Activated T-helper 1 cell treated with anti-CD3 and anti-CD28 coated beads, Interleukin-12 subunit alpha, Interleukin-12 subunit beta, Interleukin-2, Interleukin-4 antibody, amounts not matched to agents 30 ng/mL and 10 ng/mL and 1 ng/mL, durations not matched to agents 14 hours and 24 hours and 36 hours (primary cell): ENCODE measurements at regions not wholly inside any gene's neighbourhood (a gene's known extent, or its start where the extent isn't known, plus 50 kb on each side); places are given as distances from the start of the nearest gene placed in this dataset.

ENCODE experiments used
- DNase-seq: peaks from one replicate; pipeline ENCODE4 v3.0.0; 2021; ENCODE audit warnings: low spot score
- H3K27ac Mint-ChIP-seq: one replicate; pipeline ENCODE4 v1.8.0; 2021; ENCODE audit warnings: mild to moderate bottlenecking, mixed read lengths
- H3K27me3 Mint-ChIP-seq: one replicate; pipeline ENCODE4 v1.8.0; 2022; ENCODE audit warnings: mild to moderate bottlenecking, moderate library complexity, mixed read lengths; ENCODE audit not compliant: insufficient read depth
- H3K36me3 Mint-ChIP-seq: one replicate; pipeline ENCODE4 v1.8.0; 2021; ENCODE audit warnings: low read depth, mixed read lengths
- H3K4me1 Mint-ChIP-seq: one replicate; pipeline ENCODE4 v1.8.0; 2021; ENCODE audit warnings: low read depth, mixed read lengths
- H3K4me3 Mint-ChIP-seq: one replicate; pipeline ENCODE4 v1.8.0; 2021; ENCODE audit warnings: mild to moderate bottlenecking, moderate library complexity, mixed read lengths
- H3K9me3 Mint-ChIP-seq: one replicate; pipeline ENCODE4 v1.8.0; 2021; ENCODE audit warnings: mixed read lengths
- intact Hi-C: fragments of 100-400 bp; cut with micrococcal nuclease; formaldehyde crosslinking; loops from one replicate; pipeline ENCODE4 v1.15.1; 2024

GRCh38 chr2:5369510-5369909 lies 322.7 kb upstream of the SOX11 start:
- H3K36me3 Mint-ChIP-seq = no peaks in the 10 kb centered on the region

GRCh38 chr2:5370158-5370557 lies 322.0 kb upstream of the SOX11 start:
- H3K27ac Mint-ChIP-seq = no peak overlapping the region
- H3K4me1 Mint-ChIP-seq = no peaks in the 10 kb centered on the region
- H3K27me3 Mint-ChIP-seq = no peaks in the 10 kb centered on the region
- intact Hi-C loops = no loop called here
- no peak for DNase-seq
- no peaks in the 10 kb centered on the region for H3K9me3 Mint-ChIP-seq
- H3K36me3 Mint-ChIP-seq = no peaks in the 10 kb centered on the region
- no peak overlapping the region for H3K4me3 Mint-ChIP-seq

More at GRCh38 chr2:5369510-5369909, 322.7 kb upstream of the SOX11 start:
- Mint-ChIP-seq H3K27me3 (no peaks in the 10 kb centered on the region), H3K27ac (no peak overlapping the region), H3K9me3 (no peaks in the 10 kb centered on the region), H3K4me1 (no peaks in the 10 kb centered on the region), H3K4me3 (no peak overlapping the region)
- intact Hi-C loops = no loop called here
- no peak for DNase-seq

DNA sequence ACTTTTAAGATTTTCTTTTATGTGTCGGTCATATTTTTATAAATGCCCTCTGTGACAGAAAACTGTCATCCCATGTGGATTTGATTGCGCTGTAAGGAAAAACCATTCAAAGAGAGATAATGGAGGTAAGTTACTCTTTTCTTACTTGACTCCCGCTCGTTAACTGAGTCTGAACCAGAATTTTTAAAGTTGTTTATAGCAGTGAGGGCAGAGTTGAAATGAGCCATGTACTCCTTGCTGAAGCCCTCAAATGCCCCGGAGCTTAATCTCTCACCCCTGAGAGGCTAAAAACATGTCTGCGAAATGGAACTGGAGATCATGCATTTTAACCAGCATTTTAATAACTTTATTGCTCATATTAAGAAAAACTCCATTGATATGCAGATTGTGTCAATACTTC lies 320.0 kb upstream of the SOX11 start:
- intact Hi-C loops = no loop called here
- DNase-seq = no peak
- Mint-ChIP-seq H3K4me1 (no peaks in the 10 kb centered on the region), H3K27ac (no peak overlapping the region), H3K4me3 (no peak overlapping the region), H3K36me3 (no peaks in the 10 kb centered on the region), H3K27me3 (no peaks in the 10 kb centered on the region), H3K9me3 (no peaks in the 10 kb centered on the region)

DNA sequence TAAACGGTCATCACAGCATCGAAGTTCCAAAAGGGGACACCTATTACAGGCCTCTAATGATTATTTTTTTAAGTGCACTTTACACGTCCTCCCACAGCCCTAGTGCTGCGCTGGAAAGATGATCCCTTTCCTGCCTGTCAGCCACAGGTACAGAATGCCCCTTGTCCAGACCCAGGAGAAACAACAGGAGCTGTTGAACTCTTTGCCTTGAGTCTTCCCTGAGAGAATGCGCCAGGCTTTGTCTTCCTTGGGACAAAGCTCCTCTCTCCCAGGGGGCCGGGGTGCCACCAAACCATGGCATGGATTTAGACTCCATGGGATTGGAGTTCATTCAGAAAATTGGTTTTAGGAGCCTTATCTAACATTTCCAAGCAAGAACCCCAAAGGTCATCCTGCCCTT lies 319.0 kb upstream of the SOX11 start:
- Mint-ChIP-seq H3K27ac (no peak overlapping the region), H3K9me3 (no peaks in the 10 kb centered on the region), H3K4me3 (no peak overlapping the region), H3K27me3 (no peaks in the 10 kb centered on the region), H3K4me1 (no peaks in the 10 kb centered on the region), H3K36me3 (no peaks in the 10 kb centered on the region)
- no peak for DNase-seq
- intact Hi-C loops = no loop called here

DNA sequence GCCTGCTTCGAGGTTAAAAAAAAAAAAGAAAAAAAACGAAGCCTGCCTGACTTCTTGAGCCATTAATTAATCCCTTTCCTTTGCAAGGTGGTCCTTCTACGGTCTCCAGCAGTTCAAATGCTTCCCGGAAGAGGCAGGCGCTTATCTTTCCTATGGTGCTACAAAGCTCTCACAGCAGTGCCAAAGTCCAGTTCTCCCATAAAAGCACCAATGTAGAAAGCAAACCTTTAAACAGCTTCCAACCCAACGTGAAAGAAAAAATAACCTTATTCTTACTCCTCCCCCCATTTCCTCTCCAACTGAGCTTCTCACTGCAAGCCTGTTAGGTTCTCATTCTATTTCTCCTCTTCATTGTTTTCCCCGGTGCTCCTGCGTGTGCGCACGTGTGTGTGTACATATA lies 317.4 kb upstream of the SOX11 start:
- Mint-ChIP-seq H3K4me1 (no peaks in the 10 kb centered on the region), H3K9me3 (peaks cover 5% of the 10 kb centered on the region), H3K36me3 (no peaks in the 10 kb centered on the region), H3K4me3 (no peak overlapping the region), H3K27ac (no peak overlapping the region), H3K27me3 (no peaks in the 10 kb centered on the region)
- DNase-seq = no peak
- intact Hi-C loops = no loop called here

DNA sequence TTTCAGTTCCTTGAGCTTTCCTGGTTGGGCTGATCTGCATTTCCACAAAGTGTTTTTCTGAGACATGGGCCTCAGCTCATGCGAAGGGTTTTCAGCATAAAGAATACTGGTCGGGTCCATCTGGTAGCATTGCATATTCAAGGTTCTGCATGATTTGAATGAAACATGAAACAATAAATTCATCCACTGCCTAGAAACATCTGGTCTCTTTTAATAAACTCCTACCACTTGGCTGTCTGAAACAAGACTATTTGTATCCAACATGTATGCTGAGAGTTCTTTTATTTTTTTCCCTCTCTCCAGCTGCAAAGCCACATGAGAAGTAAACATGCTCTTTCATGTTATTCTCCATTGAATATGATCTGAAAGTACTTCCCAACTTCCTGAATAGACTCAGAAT lies 314.9 kb upstream of the SOX11 start:
- no peaks in the 10 kb centered on the region for H3K36me3 Mint-ChIP-seq
- no peak overlapping the region for H3K4me3 Mint-ChIP-seq
- intact Hi-C loops = no loop called here
- DNase-seq = no peak
- H3K27ac Mint-ChIP-seq = no peak overlapping the region
- peaks cover 6% of the 10 kb centered on the region for H3K9me3 Mint-ChIP-seq
- H3K4me1 Mint-ChIP-seq = no peaks in the 10 kb centered on the region
- H3K27me3 Mint-ChIP-seq = no peaks in the 10 kb centered on the region

DNA sequence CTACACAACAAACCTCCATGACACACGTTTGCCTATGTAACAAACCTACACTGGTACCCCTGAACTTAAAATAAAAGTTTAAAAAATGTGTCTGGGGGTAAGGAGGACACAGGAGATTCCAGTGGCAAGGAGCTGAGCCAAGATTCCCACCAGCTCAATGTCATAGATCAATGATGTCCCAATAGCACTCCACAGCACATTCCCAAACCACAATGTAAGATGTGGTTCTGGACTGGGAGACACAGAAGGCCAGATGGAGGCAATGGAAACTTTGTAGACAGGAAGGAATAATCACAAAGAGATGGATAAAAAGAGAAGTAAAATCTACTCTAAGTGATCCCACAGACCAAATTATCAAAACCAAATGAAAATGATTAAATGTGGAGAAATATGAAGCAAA lies 312.4 kb upstream of the SOX11 start:
- intact Hi-C loops = no loop called here
- Mint-ChIP-seq H3K4me3 (no peak overlapping the region), H3K36me3 (no peaks in the 10 kb centered on the region), H3K27ac (no peak overlapping the region), H3K4me1 (no peaks in the 10 kb centered on the region), H3K9me3 (peaks cover 6% of the 10 kb centered on the region), H3K27me3 (no peaks in the 10 kb centered on the region)
- DNase-seq = no peak

- Mint-ChIP-seq H3K27me3 (no peaks in the 10 kb centered on the region), H3K9me3 (no peaks in the 10 kb centered on the region), H3K4me1 (no peaks in the 10 kb centered on the region), H3K27ac (no peak overlapping the region), H3K36me3 (no peaks in the 10 kb centered on the region), H3K4me3 (no peak overlapping the region)
- DNase-seq = no peak
- intact Hi-C loops = no loop called here
Observed at GRCh38 chr2:5385596-5385995, 306.6 kb upstream of the SOX11 start.

DNA sequence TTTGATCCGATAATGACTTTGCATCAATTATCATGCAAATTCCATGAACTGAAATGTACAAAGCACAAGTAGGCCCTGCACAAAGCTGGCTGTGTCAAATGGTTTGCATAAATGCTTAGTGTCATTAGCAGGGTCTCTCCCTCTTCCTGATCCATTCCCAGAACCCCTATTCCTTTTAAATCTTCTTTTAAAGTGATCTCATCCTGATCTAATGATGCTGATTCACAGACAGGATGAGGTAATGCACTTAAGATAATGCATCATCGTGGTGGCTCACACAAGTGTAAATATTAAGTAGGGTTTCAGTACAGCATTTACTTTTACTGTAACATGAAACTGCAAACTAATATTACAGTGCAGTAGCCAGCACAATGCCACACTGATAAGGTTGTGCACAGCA lies 304.8 kb upstream of the SOX11 start:
- Mint-ChIP-seq H3K4me3 (no peak overlapping the region), H3K27me3 (no peaks in the 10 kb centered on the region), H3K27ac (no peak overlapping the region), H3K36me3 (no peaks in the 10 kb centered on the region), H3K4me1 (no peaks in the 10 kb centered on the region), H3K9me3 (no peaks in the 10 kb centered on the region)
- DNase-seq = no peak
- intact Hi-C loops = no loop called here

GRCh38 chr2:5389740-5390139 lies 302.4 kb upstream of the SOX11 start:
- no peaks in the 10 kb centered on the region for H3K9me3 Mint-ChIP-seq
- no peaks in the 10 kb centered on the region for H3K4me1 Mint-ChIP-seq
- intact Hi-C loops = no loop called here
- H3K27me3 Mint-ChIP-seq = no peaks in the 10 kb centered on the region
- no peak overlapping the region for H3K27ac Mint-ChIP-seq
- H3K4me3 Mint-ChIP-seq = no peak overlapping the region
- H3K36me3 Mint-ChIP-seq = no peaks in the 10 kb centered on the region
- no peak for DNase-seq

GRCh38 chr2:5391362-5391761 lies 300.8 kb upstream of the SOX11 start:
- H3K27me3 Mint-ChIP-seq = no peaks in the 10 kb centered on the region
- H3K36me3 Mint-ChIP-seq = no peaks in the 10 kb centered on the region
- no peak overlapping the region for H3K27ac Mint-ChIP-seq
- no peaks in the 10 kb centered on the region for H3K4me1 Mint-ChIP-seq
- intact Hi-C loops = no loop called here
- DNase-seq = no peak
- H3K4me3 Mint-ChIP-seq = no peak overlapping the region
- no peaks in the 10 kb centered on the region for H3K9me3 Mint-ChIP-seq

DNA sequence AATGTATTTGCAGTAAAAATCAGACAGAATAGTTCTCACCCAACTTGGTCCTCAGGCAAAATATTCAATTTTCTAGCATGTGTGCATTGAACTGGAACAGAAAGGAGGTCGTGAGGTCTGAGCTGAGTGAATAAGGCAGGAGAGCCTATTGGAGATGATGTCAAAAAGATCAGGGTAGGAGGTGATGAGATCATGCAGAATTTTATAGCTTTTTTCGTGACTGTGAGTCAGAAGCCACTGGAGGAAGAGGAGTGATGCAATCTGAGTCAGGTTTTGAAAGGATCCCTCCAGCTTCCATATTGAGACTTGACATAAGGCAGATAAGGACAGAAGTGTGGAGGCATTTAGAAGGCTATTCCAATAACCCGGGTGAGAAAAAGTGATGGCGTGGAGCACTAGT lies 299.5 kb upstream of the SOX11 start:
- H3K27ac Mint-ChIP-seq = no peak overlapping the region
- H3K4me3 Mint-ChIP-seq = no peak overlapping the region
- H3K4me1 Mint-ChIP-seq = no peaks in the 10 kb centered on the region
- no peaks in the 10 kb centered on the region for H3K36me3 Mint-ChIP-seq
- no peak for DNase-seq
- intact Hi-C loops = no loop called here
- no peaks in the 10 kb centered on the region for H3K9me3 Mint-ChIP-seq
- H3K27me3 Mint-ChIP-seq = no peaks in the 10 kb centered on the region

GRCh38 chr2:5393474-5393873 lies 298.7 kb upstream of the SOX11 start:
- intact Hi-C loops = no loop called here
- Mint-ChIP-seq H3K4me3 (no peak overlapping the region), H3K4me1 (no peaks in the 10 kb centered on the region)

GRCh38 chr2:5394223-5394622 lies 298.0 kb upstream of the SOX11 start:
- H3K9me3 Mint-ChIP-seq = no peaks in the 10 kb centered on the region
- DNase-seq = no peak
- H3K27me3 Mint-ChIP-seq = no peaks in the 10 kb centered on the region
- no peaks in the 10 kb centered on the region for H3K36me3 Mint-ChIP-seq
- H3K27ac Mint-ChIP-seq = no peak overlapping the region
- H3K4me3 Mint-ChIP-seq = no peak overlapping the region
- intact Hi-C loops = no loop called here
- H3K4me1 Mint-ChIP-seq = no peaks in the 10 kb centered on the region

More at GRCh38 chr2:5393474-5393873, 298.7 kb upstream of the SOX11 start:
- Mint-ChIP-seq H3K9me3 (no peaks in the 10 kb centered on the region), H3K36me3 (no peaks in the 10 kb centered on the region), H3K27me3 (no peaks in the 10 kb centered on the region), H3K27ac (no peak overlapping the region)
- DNase-seq = no peak
